ENCODE measurements at regions not wholly inside any gene's neighbourhood (a gene's known extent, or its start where the extent isn't known, plus 50 kb on each side); places are given as distances from the start of the nearest gene placed in this dataset.

- POLR2A ChIA-PET: no interaction called here
- H3K27ac Mint-ChIP-seq (ENCODE audit: low read depth, unreplicated experiment): no peak overlapping the region
- H3K9me3 Mint-ChIP-seq (ENCODE audit: unreplicated experiment): no peaks in the 10 kb centered on the region
- TF ChIP-seq, protein P1, sequence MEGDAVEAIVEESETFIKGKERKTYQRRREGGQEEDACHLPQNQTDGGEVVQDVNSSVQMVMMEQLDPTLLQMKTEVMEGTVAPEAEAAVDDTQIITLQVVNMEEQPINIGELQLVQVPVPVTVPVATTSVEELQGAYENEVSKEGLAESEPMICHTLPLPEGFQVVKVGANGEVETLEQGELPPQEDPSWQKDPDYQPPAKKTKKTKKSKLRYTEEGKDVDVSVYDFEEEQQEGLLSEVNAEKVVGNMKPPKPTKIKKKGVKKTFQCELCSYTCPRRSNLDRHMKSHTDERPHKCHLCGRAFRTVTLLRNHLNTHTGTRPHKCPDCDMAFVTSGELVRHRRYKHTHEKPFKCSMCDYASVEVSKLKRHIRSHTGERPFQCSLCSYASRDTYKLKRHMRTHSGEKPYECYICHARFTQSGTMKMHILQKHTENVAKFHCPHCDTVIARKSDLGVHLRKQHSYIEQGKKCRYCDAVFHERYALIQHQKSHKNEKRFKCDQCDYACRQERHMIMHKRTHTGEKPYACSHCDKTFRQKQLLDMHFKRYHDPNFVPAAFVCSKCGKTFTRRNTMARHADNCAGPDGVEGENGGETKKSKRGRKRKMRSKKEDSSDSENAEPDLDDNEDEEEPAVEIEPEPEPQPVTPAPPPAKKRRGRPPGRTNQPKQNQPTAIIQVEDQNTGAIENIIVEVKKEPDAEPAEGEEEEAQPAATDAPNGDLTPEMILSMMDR (IDR thresholded peaks at IDR 0.05; ENCODE audit: unreplicated experiment): no peak
- DNase-seq (ENCODE audit: unreplicated experiment): peak; percentile 37
- intact Hi-C loops (cut with micrococcal nuclease): no loop called here
- BruUV-seq (replicated peaks): no TSS peak
- CTCF ChIA-PET: interaction anchor here (0.7 kb wide), 2 partner anchors 891 to 932 kb away, joined by 4 to 5 read pairs; no protein-coding TSS in a partner anchor
- no peaks in the 10 kb centered on the region for H3K36me3 Mint-ChIP-seq (ENCODE audit: insufficient read depth, unreplicated experiment)
- no peak overlapping the region for H3K4me3 Mint-ChIP-seq (ENCODE audit: unreplicated experiment)
- no peaks in the 10 kb centered on the region for H3K4me1 Mint-ChIP-seq (ENCODE audit: insufficient read depth, unreplicated experiment)
- H3K27me3 Mint-ChIP-seq (ENCODE audit: insufficient read depth, unreplicated experiment): no peaks in the 10 kb centered on the region
These were observed 363.1 kb downstream of the PLPP3 start for GRCh38 chr1:56216218-56216617.

GRCh38 chr1:56215771-56216170 lies 363.6 kb downstream of the PLPP3 start:
- ChIA-PET POLR2A (interaction anchor here (0.8 kb wide), 1 partner anchor 8 kb away, joined by 3 read pairs; no protein-coding TSS in a partner anchor), CTCF (interaction anchor here (0.7 kb wide), 2 partner anchors 891 to 932 kb away, joined by 4 to 5 read pairs; no protein-coding TSS in a partner anchor)
- intact Hi-C loops (cut with micrococcal nuclease): no loop called here
- Mint-ChIP-seq H3K36me3 (ENCODE audit: insufficient read depth, unreplicated experiment) (no peaks in the 10 kb centered on the region), H3K27me3 (ENCODE audit: insufficient read depth, unreplicated experiment) (no peaks in the 10 kb centered on the region), H3K27ac (ENCODE audit: low read depth, unreplicated experiment) (no peak overlapping the region), H3K4me3 (ENCODE audit: unreplicated experiment) (no peak overlapping the region), H3K9me3 (ENCODE audit: unreplicated experiment) (no peaks in the 10 kb centered on the region), H3K4me1 (ENCODE audit: insufficient read depth, unreplicated experiment) (no peaks in the 10 kb centered on the region)
- TF ChIP-seq, protein P1 (IDR thresholded peaks at IDR 0.05; ENCODE audit: unreplicated experiment): no peak
- no TSS peak for BruUV-seq (replicated peaks)
- no peak for DNase-seq (ENCODE audit: unreplicated experiment)

- CTCF ChIA-PET: no interaction called here
- Mint-ChIP-seq H3K4me3 (ENCODE audit: unreplicated experiment) (no peak overlapping the region), H3K27me3 (ENCODE audit: insufficient read depth, unreplicated experiment) (no peaks in the 10 kb centered on the region), H3K9me3 (ENCODE audit: unreplicated experiment) (no peaks in the 10 kb centered on the region), H3K27ac (ENCODE audit: low read depth, unreplicated experiment) (no peak overlapping the region), H3K4me1 (ENCODE audit: insufficient read depth, unreplicated experiment) (no peaks in the 10 kb centered on the region), H3K36me3 (ENCODE audit: insufficient read depth, unreplicated experiment) (no peaks in the 10 kb centered on the region)
- no TSS peak for BruUV-seq (replicated peaks)
- intact Hi-C loops (cut with micrococcal nuclease): no loop called here
- no peak for DNase-seq (ENCODE audit: unreplicated experiment)
- POLR2A ChIA-PET: interaction anchor here (0.8 kb wide), 1 partner anchor 9 kb away, joined by 3 read pairs; no protein-coding TSS in a partner anchor
- TF ChIP-seq, protein P1 (IDR thresholded peaks at IDR 0.05; ENCODE audit: unreplicated experiment): no peak
These were observed 364.3 kb downstream of the PLPP3 start for GRCh38 chr1:56215086-56215485.

DNA sequence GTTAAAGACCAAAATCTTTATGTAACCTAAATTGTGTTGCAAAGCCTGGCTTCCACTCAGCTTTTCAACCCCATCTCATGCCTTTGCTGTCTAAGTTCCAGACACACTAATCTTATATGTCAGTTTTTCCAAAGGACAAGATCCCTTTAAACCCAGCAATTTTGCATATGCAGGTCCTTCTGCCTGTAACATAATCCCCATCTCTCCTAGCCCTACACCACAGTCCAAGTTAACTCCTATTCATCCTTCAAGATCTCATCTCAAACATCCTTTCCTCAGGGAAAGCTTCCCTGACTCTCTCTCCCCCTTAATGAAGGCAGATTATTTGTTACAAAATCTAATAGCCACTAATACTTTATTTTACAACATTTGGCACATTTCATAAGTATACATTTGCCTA lies 366.3 kb downstream of the PLPP3 start:
- intact Hi-C loops (cut with micrococcal nuclease): no loop called here
- Mint-ChIP-seq H3K27ac (ENCODE audit: low read depth, unreplicated experiment) (no peak overlapping the region), H3K4me1 (ENCODE audit: insufficient read depth, unreplicated experiment) (no peaks in the 10 kb centered on the region), H3K9me3 (ENCODE audit: unreplicated experiment) (no peaks in the 10 kb centered on the region), H3K36me3 (ENCODE audit: insufficient read depth, unreplicated experiment) (no peaks in the 10 kb centered on the region), H3K4me3 (ENCODE audit: unreplicated experiment) (no peak overlapping the region), H3K27me3 (ENCODE audit: insufficient read depth, unreplicated experiment) (no peaks in the 10 kb centered on the region)
- no peak for DNase-seq (ENCODE audit: unreplicated experiment)
- CTCF ChIA-PET: no interaction called here
- TF ChIP-seq, protein P1 (IDR thresholded peaks at IDR 0.05; ENCODE audit: unreplicated experiment): no peak
- POLR2A ChIA-PET: interaction anchor here (0.6 kb wide), 1 partner anchor 227 kb away, joined by 3 read pairs; no protein-coding TSS in a partner anchor
- BruUV-seq (replicated peaks): no TSS peak

Measured in MCF 10A (cell line).